ENCODE measurements at regions not wholly inside any gene's neighbourhood (a gene's known extent, or its start where the extent isn't known, plus 50 kb on each side); places are given as distances from the start of the nearest gene placed in this dataset.
"Not testable (repeated sequence)": the region's sequence is repeated elsewhere in the genome, so short reads cannot be mapped to it uniquely, and the experiment has no call there.

DNA sequence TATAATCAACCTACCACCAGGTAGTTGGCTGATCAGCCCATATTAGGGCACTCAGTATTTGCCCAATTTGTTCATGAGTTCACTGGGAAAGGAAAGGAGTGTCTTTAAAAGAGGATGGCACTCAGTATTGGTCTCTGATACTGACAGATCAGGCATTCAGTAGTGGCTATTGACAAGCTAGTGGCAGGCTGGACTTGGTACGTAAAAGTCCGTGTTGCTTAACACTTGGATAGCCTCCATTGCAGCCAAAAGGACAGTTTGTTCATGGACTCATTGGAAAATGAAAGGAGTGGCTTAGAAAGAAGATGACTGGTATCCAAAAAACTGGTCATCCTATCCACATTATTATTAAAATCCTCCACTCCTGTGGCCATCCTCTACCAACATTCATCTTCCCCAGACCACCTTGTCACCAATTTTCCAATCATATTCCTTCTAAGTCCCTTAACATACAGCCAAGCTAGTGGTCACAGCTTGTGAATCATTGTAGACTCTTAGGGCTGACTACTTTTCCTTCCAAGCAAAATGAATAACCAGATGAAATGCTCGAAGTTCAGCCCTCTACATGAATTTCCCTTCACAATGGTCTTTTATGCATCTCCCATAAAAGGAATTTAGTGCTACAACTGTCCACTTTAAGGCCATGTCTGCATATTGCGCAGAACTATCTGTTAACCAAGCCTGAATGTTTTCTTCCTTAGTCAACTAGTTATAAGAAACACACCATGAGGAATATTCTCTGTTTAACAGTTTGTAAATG, 78.6 kb upstream of the MAGI2 start:
- FAIRE-seq, result no peak

DNA sequence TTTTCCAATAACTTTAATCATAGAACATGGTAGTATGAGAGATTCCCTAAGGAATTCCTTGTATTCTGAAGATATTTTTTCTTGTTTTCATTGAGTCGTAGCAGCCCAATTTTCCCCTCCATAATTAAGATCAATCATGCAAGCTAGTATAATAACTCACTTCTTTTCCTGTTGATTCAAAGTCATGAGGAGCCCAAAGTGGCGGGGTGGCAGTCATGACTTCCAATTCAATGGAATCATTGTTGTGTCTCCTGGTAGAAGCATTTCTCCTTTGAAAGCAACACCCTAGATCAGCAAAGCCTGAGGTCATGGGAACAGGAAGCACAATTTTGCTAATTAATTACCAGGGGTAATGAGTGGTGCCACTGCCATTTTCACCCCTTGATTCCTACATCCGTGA, 77.6 kb upstream of the MAGI2 start:
- FAIRE-seq, result no peak

DNA sequence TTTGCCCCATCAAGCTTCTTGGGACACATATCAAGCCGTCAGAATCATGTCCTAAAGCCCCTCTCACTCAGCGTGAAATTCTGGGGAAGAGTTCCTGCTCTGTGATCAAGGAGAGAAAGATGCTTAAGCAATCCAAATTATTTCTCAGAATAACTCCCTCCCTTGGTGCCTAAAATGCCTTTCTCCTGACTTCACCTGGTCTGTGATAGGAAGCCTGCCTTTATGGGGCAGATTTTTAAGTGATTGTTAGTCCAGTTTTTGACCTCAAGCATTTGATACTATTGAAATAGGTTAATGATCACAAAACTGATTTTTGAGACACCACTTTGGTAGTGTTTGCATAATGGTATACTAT, 76.4 kb upstream of the MAGI2 start:
- no peak for FAIRE-seq

DNA sequence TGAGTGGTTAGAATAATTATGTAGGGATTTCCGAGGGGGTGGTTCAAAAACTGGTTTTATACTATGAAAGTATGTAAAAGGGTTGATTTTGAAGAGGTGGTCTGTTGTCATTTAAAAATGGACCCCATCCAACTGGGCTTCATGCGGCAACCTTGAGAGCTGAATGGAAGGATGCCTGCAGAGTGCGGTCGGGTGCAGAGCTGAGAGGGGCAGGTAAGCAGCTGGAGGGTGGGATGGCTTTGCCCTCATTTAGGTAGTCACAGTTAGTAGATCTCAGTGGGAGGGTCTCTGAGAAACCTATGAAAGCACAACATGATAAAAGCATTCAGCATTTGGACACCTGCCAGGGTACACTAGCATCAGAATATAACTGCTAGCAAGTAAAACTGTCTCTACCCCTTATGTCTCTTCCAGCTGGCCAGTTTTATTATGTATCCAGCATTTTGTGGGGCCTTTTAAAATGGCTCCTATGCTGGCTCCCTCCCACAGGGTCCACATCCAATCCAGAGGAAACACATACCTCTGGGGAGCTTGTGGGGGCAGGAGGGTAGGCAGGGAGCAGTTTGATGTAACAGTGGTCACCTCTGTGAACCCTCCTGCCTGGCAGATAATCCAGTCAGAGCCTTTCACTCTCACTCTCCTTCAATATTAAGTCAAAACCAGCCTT, 75.9 kb upstream of the MAGI2 start:
- no peak for FAIRE-seq

DNA sequence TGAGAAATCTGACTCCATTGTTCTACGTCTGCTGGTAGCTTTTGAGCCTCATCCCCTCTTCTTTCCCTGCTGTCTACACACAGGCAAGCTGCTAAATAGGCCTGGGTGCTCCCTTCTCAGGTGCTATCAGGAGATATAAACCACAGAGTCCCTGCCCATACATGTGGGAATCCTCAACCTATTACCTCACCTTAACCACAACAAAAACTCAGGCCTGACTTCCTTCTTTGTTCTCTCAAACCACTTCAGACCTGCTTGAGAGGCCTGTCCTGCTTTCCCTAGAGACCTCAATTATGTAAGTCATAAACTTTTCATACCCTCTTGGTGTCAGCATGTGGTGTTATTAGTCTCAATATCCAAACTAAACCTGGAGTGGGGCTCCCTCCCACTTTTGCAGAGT, 75.0 kb upstream of the MAGI2 start:
- no peak for FAIRE-seq

DNA sequence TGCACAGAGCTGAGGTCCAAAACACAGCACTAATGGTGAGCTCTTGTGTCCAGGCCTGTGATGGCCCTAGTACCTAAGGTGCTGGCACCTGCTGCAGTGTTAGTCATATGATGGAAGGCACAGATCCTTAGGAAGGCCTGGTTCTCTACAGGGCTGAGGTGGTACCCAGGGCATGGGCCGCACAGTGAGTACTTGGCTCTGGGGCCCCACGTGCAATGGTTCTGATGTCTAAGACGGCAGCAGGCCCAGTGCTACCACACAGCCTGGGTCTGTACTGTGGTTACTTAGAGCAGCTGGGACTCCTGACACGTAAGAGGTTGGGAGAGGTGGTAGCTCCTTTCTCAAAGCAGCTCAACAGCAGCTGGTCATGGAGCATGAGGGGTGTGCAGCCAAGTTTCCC, 70.6 kb upstream of the MAGI2 start:
- FAIRE-seq, result no peak

DNA sequence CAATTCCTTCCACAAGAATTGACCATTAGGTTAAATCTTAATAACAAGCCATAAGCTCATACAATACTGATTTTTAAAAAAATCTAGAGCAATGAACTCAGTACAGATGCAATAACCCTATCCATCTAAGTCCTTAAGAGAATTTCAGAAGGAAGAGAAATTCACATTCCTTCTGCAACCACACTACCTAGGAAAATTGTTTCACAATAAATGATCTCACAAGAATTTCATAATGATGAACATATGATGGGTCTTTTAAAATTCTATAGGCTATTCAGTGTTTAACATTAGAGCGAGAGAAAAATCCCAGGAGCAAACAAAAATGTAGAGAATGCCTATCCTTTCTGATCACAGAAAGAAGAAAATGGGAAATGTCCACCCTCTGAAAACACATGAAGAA, 70.0 kb upstream of the MAGI2 start:
- no peak for FAIRE-seq

DNA sequence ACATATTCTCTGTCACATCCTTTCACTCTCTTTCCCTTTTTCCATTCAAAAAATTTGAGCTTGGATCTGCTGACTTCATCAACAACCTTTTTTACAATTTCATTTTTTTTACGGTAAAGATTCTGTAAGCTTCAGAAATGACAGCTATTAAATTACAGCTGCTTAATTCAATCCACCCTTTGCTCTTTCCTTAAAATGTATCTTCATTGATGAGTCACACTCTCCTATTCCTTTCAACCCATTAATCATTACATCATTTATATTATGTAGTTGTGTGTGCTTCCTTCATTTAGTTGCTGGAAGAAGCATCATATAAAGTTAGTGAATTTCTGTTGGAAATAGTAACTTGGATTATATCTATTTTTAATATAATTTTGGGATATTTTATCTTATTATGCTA, 67.1 kb upstream of the MAGI2 start:
- FAIRE-seq, result no peak

DNA sequence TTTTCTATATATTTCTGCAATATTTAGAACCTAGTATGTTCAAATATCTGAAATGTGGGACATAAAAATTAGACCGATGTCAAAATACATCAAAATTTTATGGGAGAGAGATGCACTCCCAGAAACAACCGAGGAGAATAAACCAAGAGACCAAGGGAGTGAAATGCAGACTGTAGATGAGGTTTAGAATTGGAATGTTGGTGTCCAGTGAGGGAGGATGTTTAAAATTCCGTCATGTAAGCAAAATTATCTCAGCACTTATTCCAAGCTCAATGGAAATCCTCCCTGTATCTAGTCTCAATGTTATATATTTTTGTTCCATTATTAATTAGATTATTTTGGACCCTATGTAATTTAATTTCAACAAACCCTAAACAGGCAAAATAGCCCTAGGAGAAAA, 61.9 kb upstream of the MAGI2 start:
- no peak for FAIRE-seq

DNA sequence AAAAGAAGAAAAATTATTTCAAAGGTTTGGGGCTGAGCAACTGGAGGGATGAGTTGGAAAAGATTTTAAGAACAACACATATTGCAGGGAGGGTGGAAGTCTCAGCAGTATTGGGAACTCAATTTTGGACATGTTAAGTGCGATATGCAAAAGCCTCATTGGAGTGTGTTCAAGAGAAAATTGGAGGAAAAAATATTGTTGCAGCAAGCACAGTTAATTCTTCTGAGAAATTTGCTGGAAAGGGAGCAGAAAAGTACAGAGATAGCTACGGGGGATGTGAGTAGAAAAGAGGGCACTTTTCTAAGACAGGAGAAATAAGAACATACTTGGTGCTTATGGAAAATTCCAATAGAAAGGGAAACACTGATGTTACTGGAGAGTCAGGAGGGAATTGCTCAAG, 59.8 kb upstream of the MAGI2 start:
- FAIRE-seq, result no peak

DNA sequence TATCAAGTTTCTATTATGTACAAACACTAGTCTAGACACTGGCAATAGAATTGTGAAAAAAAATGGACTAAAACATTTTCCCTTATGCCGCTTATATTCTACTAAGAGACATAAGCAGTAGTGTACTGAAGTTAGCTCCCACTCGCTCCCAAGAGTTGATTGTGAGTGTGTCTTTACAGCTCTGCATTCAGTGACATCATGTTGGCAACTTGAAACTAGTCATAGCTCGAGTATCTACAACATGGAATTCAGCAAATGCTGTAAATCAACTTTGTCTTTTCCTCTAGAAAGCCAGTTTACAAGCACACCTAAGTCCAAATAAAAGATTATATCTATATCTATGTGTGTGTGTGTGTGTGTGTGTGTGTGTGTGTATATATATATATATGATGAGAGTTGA, 58.8 kb upstream of the MAGI2 start:
- FAIRE-seq, result no peak

DNA sequence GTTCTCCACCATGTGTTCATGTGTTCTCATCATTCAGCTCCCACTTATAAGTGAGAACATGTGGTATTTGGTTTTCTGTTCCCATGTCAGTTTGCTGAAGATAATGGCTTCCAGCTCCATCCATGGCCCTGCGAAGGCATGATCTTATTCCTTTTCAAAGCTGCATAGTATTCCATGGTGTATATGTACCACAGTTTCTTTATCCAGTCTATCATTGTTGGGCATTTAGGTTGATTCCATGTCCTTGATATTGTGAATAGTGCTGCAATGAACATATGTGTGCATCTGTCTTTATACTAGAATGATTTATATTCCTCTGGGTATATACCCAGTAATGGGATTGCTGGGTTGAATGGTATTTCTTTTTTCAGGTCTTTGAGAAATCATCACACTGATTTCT, 57.6 kb upstream of the MAGI2 start:
- FAIRE-seq, result not testable (repeated sequence)

DNA sequence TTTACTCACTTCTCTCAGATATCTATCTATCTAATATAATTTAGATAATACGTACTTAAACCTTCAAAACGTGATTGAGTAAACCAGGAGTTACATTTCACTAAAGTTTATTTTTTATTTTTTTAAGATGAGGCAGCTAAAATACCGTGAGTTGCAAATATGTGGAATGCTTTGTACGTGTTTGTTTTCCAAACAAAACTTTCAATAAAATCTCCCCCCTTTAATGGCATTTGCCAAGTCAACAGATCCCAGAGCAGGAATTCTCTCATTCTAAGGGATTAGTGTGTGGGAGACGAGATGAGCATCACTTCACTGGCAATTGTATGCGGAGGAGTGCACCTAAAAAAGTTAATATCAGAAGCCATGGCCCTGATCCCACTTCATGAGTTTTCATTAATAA, 53.7 kb upstream of the MAGI2 start:
- FAIRE-seq, result no peak

DNA sequence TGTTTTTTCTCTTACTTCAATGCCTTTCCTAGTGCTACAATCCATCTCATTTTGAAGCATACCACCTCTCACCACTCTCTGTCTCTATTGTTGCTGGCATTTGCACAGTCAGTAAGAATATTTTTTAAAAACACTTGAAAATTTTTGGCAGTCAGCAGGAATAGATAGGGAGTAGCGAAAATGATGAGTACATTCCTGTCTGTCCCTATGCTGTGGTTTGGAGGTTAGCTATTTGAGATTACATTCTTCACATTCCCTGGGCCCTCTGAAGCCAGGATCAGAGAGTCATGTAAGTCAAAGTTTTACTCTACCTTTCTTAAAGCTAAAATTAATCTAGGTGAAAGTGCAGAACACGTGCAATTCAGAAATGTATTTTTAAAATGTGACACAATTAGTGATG, 53.0 kb upstream of the MAGI2 start:
- FAIRE-seq, result no peak

DNA sequence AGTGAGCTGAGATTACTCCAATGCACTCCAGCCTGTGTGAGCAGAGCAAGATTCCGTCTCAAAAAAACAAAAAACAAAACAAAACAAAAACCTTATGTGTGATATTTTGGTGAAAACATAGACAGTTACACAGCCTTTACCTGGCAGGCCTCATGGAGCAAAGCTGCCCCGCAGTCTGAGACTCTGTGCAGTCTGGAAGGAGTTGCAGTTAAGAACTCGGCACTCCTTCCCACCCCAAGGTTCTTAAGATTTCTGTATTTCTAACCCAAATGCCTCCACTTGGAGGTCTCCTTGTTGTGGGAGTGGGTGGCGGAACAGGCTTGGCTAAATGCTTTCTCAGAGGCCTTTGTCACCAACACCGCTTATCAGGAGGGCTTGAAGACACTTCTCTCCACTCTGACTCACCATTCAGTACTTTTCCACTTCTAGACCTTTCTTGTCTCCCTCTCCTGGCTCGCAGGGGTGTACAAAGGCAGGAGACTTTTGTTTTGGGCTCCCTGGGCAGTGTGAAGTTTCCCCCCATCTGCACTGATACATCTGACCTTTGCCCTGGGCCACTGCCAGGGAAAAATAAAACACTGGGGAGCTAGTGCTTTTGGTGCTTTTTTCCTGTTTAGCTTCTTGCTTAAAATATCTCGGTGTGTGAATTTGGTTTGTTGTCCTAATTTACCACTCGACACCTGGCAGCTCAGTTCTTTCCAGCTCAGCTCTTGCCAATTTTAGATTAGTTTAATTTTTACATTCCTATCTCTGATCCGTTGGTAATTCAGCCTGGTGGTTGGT, 51.3 kb upstream of the MAGI2 start:
- no peak for FAIRE-seq
